B cell (primary cell): ENCODE measurements at regions not wholly inside any gene's neighbourhood (a gene's known extent, or its start where the extent isn't known, plus 50 kb on each side); places are given as distances from the start of the nearest gene placed in this dataset.

Experiments
- CTCF ChIP-seq: fragments of 200-600 bp; IDR thresholded peaks from one replicate; pipeline ENCODE4 v1.8.0; 2022; ENCODE audit warnings: antibody characterized with exemption, mild to moderate bottlenecking
- EZH2 ChIP-seq: IDR thresholded peaks from 2 replicates; pipeline ENCODE4 v1.6.1; 2012; ENCODE audit warnings: borderline replicate concordance, low read depth, mild to moderate bottlenecking, moderate library complexity, low read length; ENCODE audit not compliant: insufficient read depth, poor library complexity, severe bottlenecking

GRCh38 chr7:36076074-36076473, 77.0 kb upstream of the EEPD1 start:
- TF ChIP-seq CTCF, result no peak
- TF ChIP-seq EZH2, result no peak
